Common myeloid progenitor, CD34-positive (primary cell): ENCODE measurements at regions not wholly inside any gene's neighbourhood (a gene's known extent, or its start where the extent isn't known, plus 50 kb on each side); places are given as distances from the start of the nearest gene placed in this dataset.
"Not testable (repeated sequence)": the region's sequence is repeated elsewhere in the genome, so short reads cannot be mapped to it uniquely, and the experiment has no call there.

ENCODE experiments used
- CTCF ChIA-PET: fragments of 350-600 bp; sonication (Branson Sonifier 250); formaldehyde crosslinking; loops from one replicate; lab custom pipeline; 2021; ENCODE audit warnings: antibody characterized with exemption; lab: Charles Lee
- POLR2A ChIA-PET: fragments of 350-600 bp; sonication (Branson Sonifier 250); formaldehyde crosslinking; loops from one replicate; lab custom pipeline; 2021; ENCODE audit warnings: antibody characterized with exemption; lab: Charles Lee
- DNase-seq, 3 donors: peaks; one replicate each; pipeline versions ENCODE4 v3.0.0 to v3.0.0-alpha.2; 2013
- H3K27ac ChIP-seq, 2 experiments: 1 replicate in 1 of 2; 2 replicates in 1 of 2; pipeline ENCODE4 v1.7.0; 2013; ENCODE audit warnings: inconsistent platforms in 2 of 2, low read length in 2 of 2, mild to moderate bottlenecking in 2 of 2, low read depth in 1 of 2, moderate library complexity in 1 of 2; ENCODE audit not compliant: severe bottlenecking in 2 of 2, insufficient read depth in 1 of 2, poor library complexity in 1 of 2
- H3K27me3 ChIP-seq, 5 experiments: replicated peaks in 2 of 5; 1 replicate in 3 of 5; 2 replicates in 2 of 5; pipeline versions ENCODE4 v1.6.1 to v1.7.0; 2013; ENCODE audit warnings: low read length in 4 of 5, mild to moderate bottlenecking in 2 of 5, moderate library complexity in 2 of 5, inconsistent platforms in 1 of 5; ENCODE audit not compliant: insufficient read depth in 5 of 5, control insufficient read depth in 4 of 5
- H3K36me3 ChIP-seq, 4 experiments: 1 replicate in 2 of 4; 2 replicates in 2 of 4; pipeline versions ENCODE4 v1.6.1 to v1.7.0; 2013; ENCODE audit warnings: low read length in 3 of 4, control low read depth in 1 of 4, mild to moderate bottlenecking in 1 of 4; ENCODE audit not compliant: control insufficient read depth in 4 of 4, insufficient read depth in 4 of 4
- H3K4me1 ChIP-seq, 4 experiments: 1 replicate in 3 of 4; 2 replicates in 1 of 4; pipeline versions ENCODE4 v1.6.1 to v1.7.1; 2013; ENCODE audit warnings: low read length in 3 of 4, mild to moderate bottlenecking in 3 of 4, control low read depth in 1 of 4, inconsistent platforms in 1 of 4, moderate library complexity in 1 of 4; ENCODE audit not compliant: control insufficient read depth in 4 of 4, insufficient read depth in 4 of 4; ENCODE audit errors: control extremely low read depth in 1 of 4
- H3K4me3 ChIP-seq, 7 experiments: 1 replicate in 4 of 7; 2 replicates in 3 of 7; pipeline versions ENCODE4 v1.5.1 to v1.7.0; 2013; ENCODE audit warnings: mild to moderate bottlenecking in 7 of 7, low read length in 6 of 7, moderate library complexity in 6 of 7, inconsistent platforms in 2 of 7, low read depth in 2 of 7, control low read depth in 1 of 7; ENCODE audit not compliant: insufficient read depth in 4 of 7, control insufficient read depth in 1 of 7; ENCODE audit errors: extremely low read depth in 1 of 7
- H3K9me3 ChIP-seq, 5 experiments: 1 replicate in 4 of 5; 2 replicates in 1 of 5; pipeline versions ENCODE4 v1.6.1 to v1.7.1; 2013; ENCODE audit warnings: low read length in 4 of 5, mild to moderate bottlenecking in 2 of 5, inconsistent platforms in 1 of 5, low read depth in 1 of 5, moderate library complexity in 1 of 5; ENCODE audit not compliant: control insufficient read depth in 4 of 5, insufficient read depth in 2 of 5; ENCODE audit errors: control extremely low read depth in 1 of 5
- WGBS: methylation state at CpG from one replicate; pipeline ENCODE4 v1.1.5; 2013; ENCODE audit not compliant: insufficient coverage; 5-methylcytosine and 5-hydroxymethylcytosine counted together

GRCh38 chr1:87981810-87982209 lies 653.1 kb downstream of the LMO4 start:
- ChIA-PET POLR2A (no interaction called here), CTCF (no interaction called here)
- H3K9me3 ChIP-seq: no peaks in the 10 kb centered on the region
- no peaks in the 10 kb centered on the region for H3K27me3 ChIP-seq
- H3K4me1 ChIP-seq: no peaks in the 10 kb centered on the region
- WGBS: 100% methylated on average over 1 of the region's 1 CpG
- no peak overlapping the region for H3K27ac ChIP-seq
- no peak overlapping the region for H3K4me3 ChIP-seq
- no peaks in the 10 kb centered on the region for H3K36me3 ChIP-seq
- DNase-seq: no peak

GRCh38 chr1:87983841-87984240 lies 655.2 kb downstream of the LMO4 start:
- no peak overlapping the region for H3K4me3 ChIP-seq
- no peaks in the 10 kb centered on the region for H3K27me3 ChIP-seq
- H3K4me1 ChIP-seq: no peaks in the 10 kb centered on the region
- H3K9me3 ChIP-seq: no peaks in the 10 kb centered on the region
- DNase-seq: no peak
- H3K27ac ChIP-seq: no peak overlapping the region
- WGBS: 100% methylated on average over 1 of the region's 1 CpG
- POLR2A ChIA-PET: no interaction called here
- no peaks in the 10 kb centered on the region for H3K36me3 ChIP-seq
- CTCF ChIA-PET: no interaction called here

GRCh38 chr1:87985071-87985470 lies 656.4 kb downstream of the LMO4 start:
- H3K27ac ChIP-seq: no peak overlapping the region
- no peak overlapping the region for H3K4me3 ChIP-seq
- no peak for DNase-seq
- POLR2A ChIA-PET: no interaction called here
- H3K4me1 ChIP-seq: no peaks in the 10 kb centered on the region
- no peaks in the 10 kb centered on the region for H3K27me3 ChIP-seq
- H3K9me3 ChIP-seq: peaks cover 0 to 2% (median 0%) of the 10 kb centered on the region in 5 experiments
- CTCF ChIA-PET: no interaction called here
- WGBS: 83% methylated on average over 1 of the region's 1 CpG
- no peaks in the 10 kb centered on the region for H3K36me3 ChIP-seq

GRCh38 chr1:87986130-87986866 lies 657.6 kb downstream of the LMO4 start:
- no peak overlapping the region for H3K27ac ChIP-seq
- no peaks in the 10 kb centered on the region for H3K36me3 ChIP-seq
- H3K9me3 ChIP-seq: peaks cover 0 to 2% (median 0%) of the 10 kb centered on the region in 5 experiments
- DNase-seq: no peak
- WGBS: 92% methylated on average over 5 of the region's 6 CpGs
- ChIA-PET CTCF (no interaction called here), POLR2A (no interaction called here)
- no peaks in the 10 kb centered on the region for H3K27me3 ChIP-seq
- no peak overlapping the region for H3K4me3 ChIP-seq
- H3K4me1 ChIP-seq: no peaks in the 10 kb centered on the region

GRCh38 chr1:87989346-87989745 lies 660.7 kb downstream of the LMO4 start:
- WGBS: 100% methylated on average over 2 of the region's 2 CpGs
- H3K36me3 ChIP-seq: no peaks in the 10 kb centered on the region
- peaks cover 0 to 2% (median 0%) of the 10 kb centered on the region in 5 experiments for H3K9me3 ChIP-seq
- no peak for DNase-seq
- no peaks in the 10 kb centered on the region for H3K4me1 ChIP-seq
- H3K27me3 ChIP-seq: no peaks in the 10 kb centered on the region
- H3K4me3 ChIP-seq: no peak overlapping the region
- no peak overlapping the region for H3K27ac ChIP-seq
- POLR2A ChIA-PET: interaction anchor here (0.6 kb wide), 1 partner anchor 748 kb away, joined by 4 read pairs; no protein-coding TSS in a partner anchor
- CTCF ChIA-PET: interaction anchor here (0.6 kb wide), 1 partner anchor 264 kb away, joined by 4 read pairs; no protein-coding TSS in a partner anchor

- CTCF ChIA-PET, POLR2A ChIA-PET, H3K27ac ChIP-seq, H3K4me3 ChIP-seq, DNase-seq, H3K27me3 ChIP-seq, H3K4me1 ChIP-seq, H3K9me3 ChIP-seq, H3K36me3 ChIP-seq: not testable (repeated sequence)
- 100% methylated on average over 2 of the region's 5 CpGs for WGBS
Measured at GRCh38 chr1:87992536-87992935, 663.9 kb downstream of the LMO4 start.

- ChIA-PET CTCF (no interaction called here), POLR2A (no interaction called here)
- DNase-seq: no peak
- no peaks in the 10 kb centered on the region for H3K4me1 ChIP-seq
- peaks cover 0 to 2% (median 0%) of the 10 kb centered on the region in 5 experiments for H3K9me3 ChIP-seq
- H3K27ac ChIP-seq: no peak overlapping the region
- H3K36me3 ChIP-seq: no peaks in the 10 kb centered on the region
- no peaks in the 10 kb centered on the region for H3K27me3 ChIP-seq
- H3K4me3 ChIP-seq: no peak overlapping the region
- 100% methylated on average over 2 of the region's 4 CpGs for WGBS
Measured at GRCh38 chr1:87993051-87993450, 664.4 kb downstream of the LMO4 start.
